Anterior cingulate cortex (tissue), 58 donors: ENCODE measurements at regions not wholly inside any gene's neighbourhood (a gene's known extent, or its start where the extent isn't known, plus 50 kb on each side); places are given as distances from the start of the nearest gene placed in this dataset.
"Not testable (repeated sequence)": the region's sequence is repeated elsewhere in the genome, so short reads cannot be mapped to it uniquely, and the experiment has no call there.

Experiments used
- DNase-seq, 58 donors: peaks; one replicate each; lab custom pipeline; 2025; lab: John Stamatoyannopoulos, UW

GRCh38 chr6:27176096-27176495, 71.4 kb upstream of the PRSS16 start:
- DNase-seq = peak in 1 of 58 donors; percentile 2

DNA sequence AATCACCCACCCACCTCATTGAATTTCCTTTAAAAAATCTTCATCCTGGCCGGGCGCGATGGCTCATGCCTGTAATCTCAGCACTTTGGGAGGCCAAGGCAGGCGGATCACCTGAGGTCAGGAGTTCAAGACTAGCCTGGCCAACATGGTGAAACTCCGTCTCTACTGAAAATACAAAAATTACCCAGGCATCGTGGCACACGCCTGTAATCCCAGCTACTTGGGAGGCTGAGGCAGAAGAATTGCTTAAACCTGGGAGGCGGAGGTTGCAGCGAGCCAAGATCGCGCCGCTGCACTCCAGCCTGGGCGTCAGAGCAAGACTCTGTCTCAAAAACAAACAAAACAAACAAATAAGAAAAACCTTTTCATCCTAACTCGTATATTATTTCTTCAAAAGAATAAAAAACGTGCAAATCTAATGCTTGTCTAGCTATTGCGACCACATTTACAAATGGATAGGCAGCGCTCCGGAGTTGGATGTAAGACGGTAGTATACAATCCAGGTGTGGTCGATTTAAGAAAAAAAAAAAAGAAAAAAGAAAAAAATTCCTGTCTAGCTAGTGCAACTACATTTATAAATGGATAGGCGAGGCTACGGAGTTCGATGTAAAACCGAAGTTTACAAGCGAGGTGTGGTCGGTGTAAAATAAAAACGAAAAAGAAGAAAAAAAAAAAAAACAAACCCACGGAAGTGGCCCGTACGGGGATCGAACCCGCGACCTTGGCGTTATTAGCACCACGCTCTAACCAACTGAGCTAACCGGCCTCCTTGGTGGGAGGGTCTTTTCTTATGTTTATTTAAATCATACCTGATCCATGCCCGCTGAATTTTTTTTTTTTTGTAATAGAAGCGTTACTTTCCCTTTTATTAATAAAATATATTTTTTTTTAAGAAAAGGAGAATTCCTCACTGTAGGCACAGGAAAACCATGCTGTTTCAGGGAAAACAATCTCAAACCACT, 70.7 kb upstream of the PRSS16 start:
- DNase-seq = peak in 25 of 58 donors; percentile 1 to 40 (median 14)

GRCh38 chr6:27177485-27178406, 69.8 kb upstream of the PRSS16 start:
- DNase-seq = peak; percentile 9 to 82 (median 60)

DNA sequence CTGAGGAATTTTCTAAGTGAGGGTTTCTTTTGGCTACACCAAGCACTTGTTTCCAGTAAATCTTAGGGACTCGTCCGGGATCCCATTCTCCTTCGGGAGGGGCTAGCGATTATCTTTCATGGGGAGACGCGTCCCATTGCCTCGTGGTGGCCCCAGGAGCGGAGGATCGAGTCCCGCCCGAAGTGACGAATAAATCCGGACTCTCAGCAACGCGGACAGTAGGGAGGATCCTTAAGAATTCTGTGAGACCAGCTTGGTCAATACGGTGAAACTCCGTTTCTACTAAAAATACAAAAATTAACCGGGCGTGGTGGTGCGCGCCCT, 69.1 kb upstream of the PRSS16 start:
- peak in 11 of 58 donors; percentile 5 to 71 (median 24) for DNase-seq

- DNase-seq = no peak
Measured at GRCh38 chr6:27178860-27179259, 68.6 kb upstream of the PRSS16 start.

GRCh38 chr6:27183060-27183832, 64.3 kb upstream of the PRSS16 start:
- no peak for DNase-seq

- no peak for DNase-seq
Measured at GRCh38 chr6:27187231-27188060, 60.1 kb upstream of the PRSS16 start.

DNA sequence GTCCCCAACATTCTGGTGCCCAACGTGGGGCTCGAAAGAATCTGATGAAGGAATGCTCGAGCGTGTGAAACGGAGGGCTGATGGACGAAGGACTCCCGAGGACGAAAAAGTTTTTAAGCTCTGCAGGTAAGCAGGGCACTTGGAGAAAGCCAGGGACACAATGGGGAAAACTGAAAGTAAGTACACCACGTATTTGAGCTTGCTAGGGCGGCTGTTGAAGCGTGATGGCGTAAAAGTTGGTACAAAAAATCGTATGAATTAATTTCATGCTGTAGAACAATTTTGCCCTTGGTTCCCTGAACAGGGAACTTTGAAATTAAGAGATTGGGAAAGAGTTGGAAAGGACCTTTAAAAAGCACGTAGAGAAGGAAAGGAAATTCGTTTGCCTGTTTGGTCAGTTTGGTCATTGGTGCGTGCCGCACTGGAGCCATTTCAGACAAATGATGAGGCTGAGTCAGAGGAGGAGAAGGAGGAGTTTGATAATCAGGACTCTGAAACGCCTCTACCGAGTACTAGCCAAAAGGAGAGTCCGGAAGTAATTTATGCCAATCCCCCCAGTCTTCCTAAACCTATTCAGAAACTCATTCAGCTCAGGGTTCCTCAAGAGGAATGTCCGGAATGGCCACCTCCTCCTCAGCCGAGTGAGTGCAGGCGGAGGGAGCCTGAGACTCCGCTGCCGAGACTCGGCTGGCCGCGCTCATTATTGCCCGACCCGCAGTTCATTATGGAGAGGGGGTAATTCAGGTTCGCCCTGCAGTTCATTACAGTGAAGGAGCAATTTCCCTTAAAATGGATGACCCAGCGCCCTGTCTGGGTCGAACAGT, 59.2 kb upstream of the PRSS16 start:
- DNase-seq = peak in 22 of 58 donors; percentile 1 to 54 (median 17)

GRCh38 chr6:27188885-27189418, 58.5 kb upstream of the PRSS16 start:
- DNase-seq = peak in 37 of 58 donors; percentile 1 to 65 (median 21)

- no peak for DNase-seq
Measured at GRCh38 chr6:27190126-27190525, 57.4 kb upstream of the PRSS16 start.

DNA sequence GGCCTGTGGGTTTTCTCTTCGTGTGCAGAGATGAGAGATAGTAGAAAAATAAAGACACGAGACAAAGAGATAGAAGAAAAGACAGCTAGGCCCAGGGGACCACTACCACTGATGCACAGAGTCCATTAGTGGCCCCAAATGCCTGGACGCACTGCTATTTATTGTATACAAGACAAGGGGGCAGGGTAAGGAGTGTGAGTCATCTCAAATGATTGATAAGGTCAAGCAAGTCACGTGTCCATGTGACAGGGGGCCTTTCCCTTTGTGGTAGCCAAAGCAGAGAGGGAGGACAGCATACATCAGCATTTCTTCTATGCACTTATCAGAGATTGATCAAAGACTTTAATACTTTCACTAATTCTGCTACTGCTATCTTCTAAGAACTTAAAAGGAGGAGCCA, 53.0 kb upstream of the PRSS16 start:
- DNase-seq = not testable (repeated sequence)

DNA sequence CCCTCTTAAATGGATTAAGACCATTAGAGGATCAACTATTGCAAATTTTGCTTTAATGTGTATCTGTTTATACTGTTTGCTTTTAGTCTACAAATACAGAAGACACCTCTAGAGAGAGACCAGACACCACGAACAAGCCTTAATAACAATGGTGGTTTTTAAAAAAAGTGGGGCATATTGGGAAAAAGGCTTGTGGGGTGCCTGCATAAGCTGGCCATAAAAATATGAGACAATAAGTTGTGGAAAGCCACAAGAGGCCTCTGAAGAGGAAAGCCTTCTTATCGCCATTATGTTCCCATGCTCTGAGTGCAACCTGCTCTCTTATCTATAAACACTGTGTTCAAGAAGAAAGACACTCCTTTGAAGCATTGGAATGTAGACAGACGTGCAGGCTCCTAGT, 52.0 kb upstream of the PRSS16 start:
- not testable (repeated sequence) for DNase-seq
